OCI-LY1 (cell line): ENCODE measurements at regions not wholly inside any gene's neighbourhood (a gene's known extent, or its start where the extent isn't known, plus 50 kb on each side); places are given as distances from the start of the nearest gene placed in this dataset.

Experiments used
- H2AFZ ChIP-seq: fragments of 200-600 bp; sonication (generic), shearing (Covaris generic); 2 replicates; pipeline ENCODE4 v1.6.0; 2014; ENCODE audit warnings: antibody characterized with exemption, mild to moderate bottlenecking, low read length
- H3F3A ChIP-seq: fragments of 200-600 bp; sonication (generic), shearing (Covaris generic); 2 replicates; pipeline ENCODE4 v1.6.0; 2014; ENCODE audit warnings: mild to moderate bottlenecking, antibody characterized with exemption, low read length, moderate library complexity; ENCODE audit not compliant: insufficient read depth
- H3K27ac ChIP-seq: fragments of 200-600 bp; sonication (generic); 2 replicates; pipeline ENCODE4 v1.5.1; 2014; ENCODE audit warnings: low read length, mixed run types, mild to moderate bottlenecking, low read depth; ENCODE audit not compliant: poor library complexity, severe bottlenecking
- H3K27me3 ChIP-seq: fragments of 200-600 bp; sonication (generic); 2 replicates; pipeline ENCODE4 v1.6.0; 2014; ENCODE audit warnings: antibody characterized with exemption, mild to moderate bottlenecking, low read length, moderate library complexity; ENCODE audit not compliant: insufficient read depth
- H3K36me3 ChIP-seq: fragments of 200-600 bp; sonication (generic); 2 replicates; pipeline ENCODE4 v1.6.1; 2014; ENCODE audit warnings: mild to moderate bottlenecking, antibody characterized with exemption, low read length, moderate library complexity, mixed read lengths; ENCODE audit not compliant: insufficient read depth
- H3K4me1 ChIP-seq: fragments of 200-600 bp; sonication (generic); 2 replicates; pipeline ENCODE4 v1.5.1; 2014; ENCODE audit warnings: mild to moderate bottlenecking, low read length, moderate library complexity; ENCODE audit not compliant: insufficient read depth, severe bottlenecking
- H3K4me2 ChIP-seq: fragments of 200-600 bp; sonication (generic), shearing (Covaris generic); 2 replicates; pipeline ENCODE4 v1.6.1; 2014; ENCODE audit warnings: low read length
- H3K4me3 ChIP-seq: fragments of 200-600 bp; sonication (generic); 2 replicates; pipeline ENCODE4 v1.5.1; 2014; ENCODE audit warnings: low read length, low read depth, mild to moderate bottlenecking, mixed read lengths; ENCODE audit not compliant: poor library complexity, severe bottlenecking
- H3K79me2 ChIP-seq: fragments of 200-600 bp; shearing (Covaris generic); 2 replicates; pipeline ENCODE4 v1.6.1; 2016; ENCODE audit warnings: mixed run types, low read length, mixed read lengths; ENCODE audit not compliant: insufficient read depth
- H3K9ac ChIP-seq: fragments of 200-600 bp; sonication (generic), shearing (Covaris generic); 2 replicates; pipeline ENCODE4 v1.6.1; 2014; ENCODE audit warnings: mild to moderate bottlenecking, low read length, mixed read lengths
- H3K9me2 ChIP-seq: fragments of 200-600 bp; sonication (generic), shearing (Covaris generic); 2 replicates; pipeline ENCODE4 v1.6.1; 2014; ENCODE audit warnings: low read depth, mild to moderate bottlenecking, low read length, mixed read lengths
- H3K9me3 ChIP-seq: fragments of 200-600 bp; shearing (Covaris generic); 2 replicates; pipeline ENCODE4 v1.6.1; 2014; ENCODE audit warnings: low read length, mixed read lengths
- H4K20me1 ChIP-seq: fragments of 200-600 bp; sonication (generic), shearing (Covaris generic); 2 replicates; pipeline ENCODE4 v1.6.0; 2016; ENCODE audit warnings: mild to moderate bottlenecking, low read length; ENCODE audit not compliant: insufficient read depth
- EZH2 ChIP-seq: fragments of 200-600 bp; sonication (generic), shearing (Covaris generic); IDR thresholded peaks from 2 replicates; pipeline ENCODE4 v1.8.0; 2017; ENCODE audit warnings: borderline replicate concordance, mixed run types, mild to moderate bottlenecking, antibody characterized with exemption, low read length, moderate library complexity, mixed read lengths
- TF ChIP-seq, protein P1 (sequence below): fragments of 200-600 bp; sonication (generic), shearing (Covaris generic); IDR thresholded peaks from 2 replicates; pipeline ENCODE4 v1.5.1; 2017; ENCODE audit warnings: mild to moderate bottlenecking, antibody characterized with exemption, low read length, moderate library complexity, mixed read lengths

DNA sequence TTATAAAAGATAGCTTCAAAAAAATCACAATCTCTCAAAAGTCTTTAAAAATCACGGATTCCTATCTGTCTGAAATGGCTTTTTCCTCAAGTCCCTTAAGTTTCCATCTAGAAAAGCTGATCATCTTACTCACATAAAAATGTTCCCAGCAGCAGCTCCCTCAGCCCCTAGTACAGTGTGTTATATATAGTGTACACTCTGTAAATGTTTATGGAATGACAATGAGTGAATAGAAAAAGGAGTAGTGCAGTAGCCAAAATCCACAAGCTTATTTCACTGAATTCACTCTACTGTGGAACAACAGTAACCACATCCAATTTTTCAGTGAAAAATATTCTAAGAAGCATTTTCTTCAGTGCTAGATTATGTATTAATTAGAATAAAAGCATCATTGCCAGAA is 609.4 kb downstream of the DTWD2 start:
- no peak overlapping the region for H3K4me2 ChIP-seq
- no peaks in the 10 kb centered on the region for H3K9me3 ChIP-seq
- H3K27me3 ChIP-seq = no peaks in the 10 kb centered on the region
- H3F3A ChIP-seq = no peaks in the 10 kb centered on the region
- H3K4me1 ChIP-seq = no peaks in the 10 kb centered on the region
- TF ChIP-seq, protein P1, sequence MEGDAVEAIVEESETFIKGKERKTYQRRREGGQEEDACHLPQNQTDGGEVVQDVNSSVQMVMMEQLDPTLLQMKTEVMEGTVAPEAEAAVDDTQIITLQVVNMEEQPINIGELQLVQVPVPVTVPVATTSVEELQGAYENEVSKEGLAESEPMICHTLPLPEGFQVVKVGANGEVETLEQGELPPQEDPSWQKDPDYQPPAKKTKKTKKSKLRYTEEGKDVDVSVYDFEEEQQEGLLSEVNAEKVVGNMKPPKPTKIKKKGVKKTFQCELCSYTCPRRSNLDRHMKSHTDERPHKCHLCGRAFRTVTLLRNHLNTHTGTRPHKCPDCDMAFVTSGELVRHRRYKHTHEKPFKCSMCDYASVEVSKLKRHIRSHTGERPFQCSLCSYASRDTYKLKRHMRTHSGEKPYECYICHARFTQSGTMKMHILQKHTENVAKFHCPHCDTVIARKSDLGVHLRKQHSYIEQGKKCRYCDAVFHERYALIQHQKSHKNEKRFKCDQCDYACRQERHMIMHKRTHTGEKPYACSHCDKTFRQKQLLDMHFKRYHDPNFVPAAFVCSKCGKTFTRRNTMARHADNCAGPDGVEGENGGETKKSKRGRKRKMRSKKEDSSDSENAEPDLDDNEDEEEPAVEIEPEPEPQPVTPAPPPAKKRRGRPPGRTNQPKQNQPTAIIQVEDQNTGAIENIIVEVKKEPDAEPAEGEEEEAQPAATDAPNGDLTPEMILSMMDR = no peak
- no peak for TF ChIP-seq EZH2
- no peak overlapping the region for H3K27ac ChIP-seq
- no peak overlapping the region for H3K9ac ChIP-seq
- no peak overlapping the region for H3K4me3 ChIP-seq
- H3K79me2 ChIP-seq = no peaks in the 10 kb centered on the region
- no peaks in the 10 kb centered on the region for H4K20me1 ChIP-seq
- H3K9me2 ChIP-seq = no peaks in the 10 kb centered on the region
- H3K36me3 ChIP-seq = no peaks in the 10 kb centered on the region
- H2AFZ ChIP-seq = no peak overlapping the region

DNA sequence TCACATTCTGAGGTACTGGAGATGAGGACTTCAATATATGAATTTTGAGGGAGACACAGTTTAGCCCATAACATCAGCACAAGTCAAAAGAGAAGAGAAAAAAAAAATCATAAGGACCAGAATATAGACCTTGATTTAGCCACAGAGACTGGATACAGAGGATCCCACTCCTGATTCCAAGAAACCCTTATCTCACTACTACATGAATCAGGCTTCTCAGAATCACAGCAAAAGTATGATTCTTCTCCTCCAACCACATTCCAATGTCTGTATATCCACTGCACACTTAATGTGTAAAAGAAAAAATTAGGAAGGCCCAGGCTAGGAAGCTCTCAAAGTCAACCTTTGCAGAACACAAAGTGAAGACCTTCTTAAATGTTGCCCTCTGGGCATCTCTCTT is 610.9 kb downstream of the DTWD2 start:
- Histone ChIP-seq H2AFZ (no peak overlapping the region), H3K4me1 (no peaks in the 10 kb centered on the region), H3K79me2 (no peaks in the 10 kb centered on the region), H3K4me3 (no peak overlapping the region), H3K9me2 (no peaks in the 10 kb centered on the region), H3K36me3 (no peaks in the 10 kb centered on the region), H3K9me3 (no peaks in the 10 kb centered on the region), H3K27me3 (no peaks in the 10 kb centered on the region), H4K20me1 (no peaks in the 10 kb centered on the region), H3K9ac (no peak overlapping the region), H3K27ac (no peak overlapping the region), H3K4me2 (no peak overlapping the region), H3F3A (no peaks in the 10 kb centered on the region)
- TF ChIP-seq, protein P1 = no peak
- TF ChIP-seq EZH2 = no peak

DNA sequence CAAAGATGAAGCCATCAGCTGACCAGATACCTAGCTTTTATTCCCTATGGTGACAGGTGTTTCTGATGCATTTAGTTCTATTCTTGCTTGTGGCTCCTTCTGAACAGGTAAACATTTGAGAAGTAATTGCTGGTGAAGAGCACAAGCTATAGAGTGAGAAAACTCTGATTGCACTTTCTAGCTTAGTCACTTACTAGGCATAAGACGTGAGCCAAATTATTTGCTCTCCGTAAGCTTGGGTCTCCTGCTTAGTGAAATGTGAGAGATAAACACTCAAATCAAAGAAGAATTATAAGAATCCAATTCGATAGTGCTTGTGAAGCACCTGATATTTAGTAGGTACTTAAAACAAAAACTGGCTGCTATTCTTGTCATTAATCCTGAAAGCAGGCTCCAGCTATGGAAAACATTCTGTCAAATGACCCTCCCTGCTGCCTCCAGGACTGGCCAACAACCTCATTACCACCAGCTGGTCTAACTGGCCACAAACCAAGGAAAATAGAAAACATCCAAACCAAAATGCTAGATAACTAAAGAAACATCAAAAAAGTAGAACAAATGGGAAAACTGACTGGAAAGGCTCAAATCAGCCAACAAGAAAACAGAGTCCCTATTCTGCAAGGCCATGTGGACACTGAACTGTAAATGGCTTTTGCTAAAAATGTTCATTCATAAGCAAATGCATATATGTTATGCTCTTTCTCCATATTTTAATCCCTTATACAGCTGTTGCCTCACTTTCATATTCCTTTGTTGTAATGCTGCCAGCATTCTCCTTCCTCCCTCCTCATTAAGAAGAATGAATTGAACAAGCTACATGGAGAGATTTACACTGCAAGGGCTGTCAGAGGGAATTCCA is 616.1 kb downstream of the DTWD2 start:
- no peak for TF ChIP-seq EZH2
- TF ChIP-seq, protein P1 = no peak
- no peaks in the 10 kb centered on the region for H3K27me3 ChIP-seq
- no peak overlapping the region for H3K4me2 ChIP-seq
- no peaks in the 10 kb centered on the region for H4K20me1 ChIP-seq
- H3F3A ChIP-seq = no peaks in the 10 kb centered on the region
- no peak overlapping the region for H3K4me3 ChIP-seq
- no peaks in the 10 kb centered on the region for H3K79me2 ChIP-seq
- no peaks in the 10 kb centered on the region for H3K9me2 ChIP-seq
- no peaks in the 10 kb centered on the region for H3K36me3 ChIP-seq
- H3K27ac ChIP-seq = no peak overlapping the region
- H3K4me1 ChIP-seq = no peaks in the 10 kb centered on the region
- no peaks in the 10 kb centered on the region for H3K9me3 ChIP-seq
- H2AFZ ChIP-seq = no peak overlapping the region
- H3K9ac ChIP-seq = no peak overlapping the region
